CD14-positive monocyte (primary cell): ENCODE measurements at regions not wholly inside any gene's neighbourhood (a gene's known extent, or its start where the extent isn't known, plus 50 kb on each side); places are given as distances from the start of the nearest gene placed in this dataset.
A peak's percentile ranks its signal among the peaks of the same experiment; 100 is the strongest.

Experiments
- DNase-seq, 3 donors: peaks; one replicate each; pipeline ENCODE4 v3.0.0-alpha.2; 2011 to 2022
- H2AFZ ChIP-seq: 2 replicates; pipeline ENCODE4 v1.6.0; 2012; ENCODE audit warnings: mild to moderate bottlenecking, low read depth, low read length, inconsistent platforms; ENCODE audit not compliant: insufficient read depth, poor library complexity, severe bottlenecking
- H3K27ac ChIP-seq, 2 donors: 1 replicate in 1 of 2; 2 replicates in 1 of 2; pipeline ENCODE4 v1.5.1; 2012 to 2013; ENCODE audit warnings: low read length in 2 of 2, control low read depth in 1 of 2, inconsistent platforms in 1 of 2, low read depth in 1 of 2, mild to moderate bottlenecking in 1 of 2
- H3K27me3 ChIP-seq, 2 donors: one replicate each; pipeline versions ENCODE4 v1.6.0 to v1.6.1; 2011 to 2013; ENCODE audit warnings: low read length in 2 of 2; ENCODE audit not compliant: control insufficient read depth in 2 of 2, insufficient read depth in 2 of 2
- H3K36me3 ChIP-seq, 2 donors: replicated peaks in 1 of 2; 1 replicate in 1 of 2; 2 replicates in 1 of 2; pipeline versions ENCODE4 v1.5.1 to v1.6.1; 2012 to 2013; ENCODE audit warnings: low read length in 2 of 2, control low read depth in 1 of 2, inconsistent platforms in 1 of 2, mild to moderate bottlenecking in 1 of 2; ENCODE audit not compliant: insufficient read depth in 2 of 2, control insufficient read depth in 1 of 2
- H3K4me1 ChIP-seq, 2 donors: 1 replicate in 1 of 2; 2 replicates in 1 of 2; pipeline versions ENCODE4 v1.5.1 to v1.6.1; 2012 to 2013; ENCODE audit warnings: low read length in 2 of 2, control low read depth in 1 of 2, inconsistent platforms in 1 of 2, mild to moderate bottlenecking in 1 of 2, moderate library complexity in 1 of 2; ENCODE audit not compliant: insufficient read depth in 2 of 2, control insufficient read depth in 1 of 2
- H3K4me2 ChIP-seq: replicated peaks from 2 replicates; pipeline ENCODE3; 2012; ENCODE audit warnings: low read length, moderate library complexity, mild to moderate bottlenecking; ENCODE audit not compliant: poor library complexity, severe bottlenecking; ENCODE audit errors: extremely low read depth
- H3K4me3 ChIP-seq, 3 experiments: fragments of 200-600 bp in 1 of 3; sonication (generic) in 1 of 3; replicated peaks in 1 of 3; 1 replicate in 2 of 3; 2 replicates in 1 of 3; pipeline ENCODE4 v1.5.1; 2011 to 2013; ENCODE audit warnings: low read length in 3 of 3, mild to moderate bottlenecking in 3 of 3, control low read depth in 2 of 3, low read depth in 2 of 3, inconsistent platforms in 1 of 3, moderate library complexity in 1 of 3
- H3K79me2 ChIP-seq: 2 replicates; pipeline ENCODE4 v1.6.0; 2012; ENCODE audit warnings: mild to moderate bottlenecking, control low read depth, inconsistent platforms, low read length, moderate library complexity; ENCODE audit not compliant: insufficient read depth
- H3K9ac ChIP-seq: 2 replicates; pipeline ENCODE4 v1.6.0; 2017; ENCODE audit warnings: low read length, mild to moderate bottlenecking; ENCODE audit not compliant: insufficient read depth, poor library complexity, severe bottlenecking
- H3K9me3 ChIP-seq, 2 donors: replicated peaks in 1 of 2; 1 replicate in 1 of 2; 2 replicates in 1 of 2; pipeline versions ENCODE4 v1.5.1 to v1.6.1; 2012 to 2013; ENCODE audit warnings: low read length in 2 of 2, control low read depth in 1 of 2; ENCODE audit not compliant: control insufficient read depth in 1 of 2, insufficient read depth in 1 of 2
- H4K20me1 ChIP-seq: 2 replicates; pipeline ENCODE4 v1.6.0; 2012; ENCODE audit warnings: mild to moderate bottlenecking, low read length, control low read depth, moderate library complexity; ENCODE audit not compliant: insufficient read depth
- H3K27ac Mint-ChIP-seq, 7 donors: one replicate each; pipeline ENCODE4 v1.8.0; 2020; ENCODE audit warnings: mild to moderate bottlenecking in 7 of 7, mixed read lengths in 7 of 7, moderate library complexity in 6 of 7, inconsistent platforms in 2 of 7
- H3K27me3 Mint-ChIP-seq, 3 donors: one replicate each; pipeline ENCODE4 v1.8.0; 2021 to 2022; ENCODE audit warnings: low read depth in 3 of 3, mild to moderate bottlenecking in 3 of 3, mixed read lengths in 3 of 3, moderate library complexity in 3 of 3, inconsistent platforms in 1 of 3
- H3K36me3 Mint-ChIP-seq, 2 donors: one replicate each; pipeline ENCODE4 v1.8.0; 2020; ENCODE audit warnings: mixed read lengths in 2 of 2, inconsistent platforms in 1 of 2, mild to moderate bottlenecking in 1 of 2
- H3K4me1 Mint-ChIP-seq: one replicate; pipeline ENCODE4 v1.8.0; 2020; ENCODE audit warnings: mild to moderate bottlenecking, mixed read lengths
- H3K4me3 Mint-ChIP-seq, 2 donors: one replicate each; pipeline ENCODE4 v1.8.0; 2020; ENCODE audit warnings: mild to moderate bottlenecking in 2 of 2, mixed read lengths in 2 of 2, moderate library complexity in 1 of 2
- H3K9me3 Mint-ChIP-seq, 7 donors: one replicate each; pipeline ENCODE4 v1.8.0; 2020 to 2022; ENCODE audit warnings: mixed read lengths in 7 of 7, mild to moderate bottlenecking in 6 of 7, moderate library complexity in 6 of 7, inconsistent platforms in 2 of 7
- WGBS: methylation state at CpG from one replicate; pipeline ENCODE4 v1.1.5; 2013; ENCODE audit warnings: missing lambda C conversion rate; ENCODE audit not compliant: insufficient coverage; 5-methylcytosine and 5-hydroxymethylcytosine counted together
- intact Hi-C, 2 donors: fragments of 100-400 bp; cut with micrococcal nuclease; formaldehyde crosslinking; loops; one replicate each; pipeline versions ENCODE4 v1.15.0 to v1.15.1; 2023
- TF ChIP-seq, protein P1 (sequence below): fragments of 200-600 bp; IDR thresholded peaks from one replicate; pipeline ENCODE4 v1.8.0; 2022; ENCODE audit warnings: antibody characterized with exemption, mild to moderate bottlenecking

DNA sequence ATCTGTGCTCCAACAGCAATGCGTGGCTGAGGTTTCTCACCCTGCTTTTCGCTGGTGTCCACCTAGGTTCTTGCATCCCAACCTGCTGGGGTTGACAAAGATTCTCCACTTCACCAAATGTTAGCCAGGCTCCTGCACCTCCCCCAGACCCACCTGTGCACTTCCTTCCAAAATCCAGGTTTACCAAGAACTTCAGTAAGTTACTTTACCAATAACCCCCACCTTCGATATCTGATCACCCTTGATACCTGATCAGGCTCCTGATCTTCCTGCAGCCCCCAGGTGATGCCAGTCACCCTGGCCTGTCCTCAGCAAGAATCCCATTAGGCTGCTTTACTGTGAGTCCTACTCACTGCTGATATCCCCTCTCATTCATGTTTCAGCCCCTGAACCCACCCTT lies 1203.4 kb downstream of the TBC1D22A start:
- Histone ChIP-seq H3K79me2 (no peaks in the 10 kb centered on the region), H3K27ac (no peak overlapping the region), H3K36me3 (no peaks in the 10 kb centered on the region), H3K9ac (no peak overlapping the region), H4K20me1 (no peaks in the 10 kb centered on the region), H3K9me3 (peaks cover 0 to 5% of the 10 kb centered on the region in 2 donors), H3K4me1 (no peaks in the 10 kb centered on the region), H3K4me2 (no peak overlapping the region), H3K27me3 (no peaks in the 10 kb centered on the region), H3K4me3 (no peak overlapping the region), H2AFZ (no peak overlapping the region)
- Mint-ChIP-seq H3K4me1 (no peaks in the 10 kb centered on the region), H3K27me3 (peaks cover 0 to 4% (median 0%) of the 10 kb centered on the region in 3 donors), H3K27ac (no peak overlapping the region), H3K4me3 (no peak overlapping the region), H3K36me3 (no peaks in the 10 kb centered on the region), H3K9me3 (peaks cover 0 to 29% (median 10%) of the 10 kb centered on the region in 7 donors)
- intact Hi-C loops, result no loop called here
- TF ChIP-seq, protein P1, sequence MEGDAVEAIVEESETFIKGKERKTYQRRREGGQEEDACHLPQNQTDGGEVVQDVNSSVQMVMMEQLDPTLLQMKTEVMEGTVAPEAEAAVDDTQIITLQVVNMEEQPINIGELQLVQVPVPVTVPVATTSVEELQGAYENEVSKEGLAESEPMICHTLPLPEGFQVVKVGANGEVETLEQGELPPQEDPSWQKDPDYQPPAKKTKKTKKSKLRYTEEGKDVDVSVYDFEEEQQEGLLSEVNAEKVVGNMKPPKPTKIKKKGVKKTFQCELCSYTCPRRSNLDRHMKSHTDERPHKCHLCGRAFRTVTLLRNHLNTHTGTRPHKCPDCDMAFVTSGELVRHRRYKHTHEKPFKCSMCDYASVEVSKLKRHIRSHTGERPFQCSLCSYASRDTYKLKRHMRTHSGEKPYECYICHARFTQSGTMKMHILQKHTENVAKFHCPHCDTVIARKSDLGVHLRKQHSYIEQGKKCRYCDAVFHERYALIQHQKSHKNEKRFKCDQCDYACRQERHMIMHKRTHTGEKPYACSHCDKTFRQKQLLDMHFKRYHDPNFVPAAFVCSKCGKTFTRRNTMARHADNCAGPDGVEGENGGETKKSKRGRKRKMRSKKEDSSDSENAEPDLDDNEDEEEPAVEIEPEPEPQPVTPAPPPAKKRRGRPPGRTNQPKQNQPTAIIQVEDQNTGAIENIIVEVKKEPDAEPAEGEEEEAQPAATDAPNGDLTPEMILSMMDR, result no peak
- WGBS, result 95% methylated on average over 2 of the region's 3 CpGs
- DNase-seq, result no peak

- H3K27ac ChIP-seq, result no peak overlapping the region
- no peaks in the 10 kb centered on the region for H3K4me1 Mint-ChIP-seq
- H3K36me3 ChIP-seq, result no peaks in the 10 kb centered on the region
- H3K27ac Mint-ChIP-seq, result peak overlapping the region in 1 of 7 donors; percentile 39
- no peak overlapping the region for H2AFZ ChIP-seq
- no peaks in the 10 kb centered on the region for H4K20me1 ChIP-seq
- no peaks in the 10 kb centered on the region for H3K4me1 ChIP-seq
- no peak overlapping the region for H3K4me3 Mint-ChIP-seq
- no peak overlapping the region for H3K4me2 ChIP-seq
- H3K27me3 Mint-ChIP-seq, result peaks cover 0 to 4% (median 0%) of the 10 kb centered on the region in 3 donors
- 95% methylated on average over 4 of the region's 6 CpGs for WGBS
- H3K4me3 ChIP-seq, result no peak overlapping the region
- peaks cover 0 to 5% of the 10 kb centered on the region in 2 donors for H3K9me3 ChIP-seq
- H3K79me2 ChIP-seq, result no peaks in the 10 kb centered on the region
- TF ChIP-seq, protein P1, result no peak
- H3K27me3 ChIP-seq, result no peaks in the 10 kb centered on the region
- no peak overlapping the region for H3K9ac ChIP-seq
- intact Hi-C loops, result no loop called here
- no peaks in the 10 kb centered on the region for H3K36me3 Mint-ChIP-seq
- DNase-seq, result no peak
- H3K9me3 Mint-ChIP-seq, result peaks cover 2 to 29% (median 10%) of the 10 kb centered on the region in 7 donors
These were observed 1202.6 kb downstream of the TBC1D22A start for GRCh38 chr22:47965066-47965465.
